Small intestine (tissue), 7 donors: ENCODE measurements at regions not wholly inside any gene's neighbourhood (a gene's known extent, or its start where the extent isn't known, plus 50 kb on each side); places are given as distances from the start of the nearest gene placed in this dataset.
"Not testable (repeated sequence)": the region's sequence is repeated elsewhere in the genome, so short reads cannot be mapped to it uniquely, and the experiment has no call there.

Source experiments
- DNase-seq, 2 donors: peaks; one replicate each; pipeline versions ENCODE4 v3.0.0 to v3.0.0-alpha.2; 2013
- FAIRE-seq: peaks from 2 replicates; lab custom pipeline; 2012; peaks lifted over from hg19 to GRCh38; lab: Jason Lieb, UNC
- H3K27ac ChIP-seq, 3 donors: one replicate each; pipeline ENCODE4 v1.5.1; 2013; ENCODE audit warnings: low read length in 2 of 3, mild to moderate bottlenecking in 2 of 3, control low read depth in 1 of 3, inconsistent platforms in 1 of 3, low read depth in 1 of 3, moderate library complexity in 1 of 3
- H3K27me3 ChIP-seq, 3 donors: one replicate each; pipeline ENCODE4 v1.6.1; 2013; ENCODE audit warnings: low read length in 3 of 3, inconsistent platforms in 1 of 3; ENCODE audit not compliant: control insufficient read depth in 3 of 3, insufficient read depth in 3 of 3
- H3K36me3 ChIP-seq, 3 donors: one replicate each; pipeline ENCODE4 v1.6.1; 2013; ENCODE audit warnings: low read length in 3 of 3, inconsistent platforms in 1 of 3, low read depth in 1 of 3, mild to moderate bottlenecking in 1 of 3, moderate library complexity in 1 of 3; ENCODE audit not compliant: control insufficient read depth in 3 of 3, insufficient read depth in 2 of 3
- H3K4me1 ChIP-seq, 3 donors: one replicate each; pipeline ENCODE4 v1.6.1; 2013; ENCODE audit warnings: low read length in 2 of 3, inconsistent platforms in 1 of 3, low read depth in 1 of 3, mild to moderate bottlenecking in 1 of 3, moderate library complexity in 1 of 3; ENCODE audit not compliant: control insufficient read depth in 3 of 3, insufficient read depth in 2 of 3
- H3K4me3 ChIP-seq, 3 donors: one replicate each; pipeline ENCODE4 v1.5.1; 2013; ENCODE audit warnings: low read length in 3 of 3, control low read depth in 1 of 3, inconsistent platforms in 1 of 3, low read depth in 1 of 3, mild to moderate bottlenecking in 1 of 3, moderate library complexity in 1 of 3
- H3K9me3 ChIP-seq, 2 donors: one replicate each; pipeline ENCODE4 v1.6.1; 2013; ENCODE audit warnings: low read depth in 1 of 2, low read length in 1 of 2; ENCODE audit not compliant: control insufficient read depth in 2 of 2, insufficient read depth in 1 of 2
- WGBS, 3 donors: extraction: QIAGEN DNeasy Blood & Tissue Kit; methylation state at CpG; one replicate each; pipeline ENCODE4 v1.1.7; 2013; 5-methylcytosine and 5-hydroxymethylcytosine counted together
- donor health status: healthy with polysubstance abuse.
- donor health status: control.
- donor health status: control.
- donor health status: Bipolar disorder and iron deficiency.
- donor health status: healthy.

DNA sequence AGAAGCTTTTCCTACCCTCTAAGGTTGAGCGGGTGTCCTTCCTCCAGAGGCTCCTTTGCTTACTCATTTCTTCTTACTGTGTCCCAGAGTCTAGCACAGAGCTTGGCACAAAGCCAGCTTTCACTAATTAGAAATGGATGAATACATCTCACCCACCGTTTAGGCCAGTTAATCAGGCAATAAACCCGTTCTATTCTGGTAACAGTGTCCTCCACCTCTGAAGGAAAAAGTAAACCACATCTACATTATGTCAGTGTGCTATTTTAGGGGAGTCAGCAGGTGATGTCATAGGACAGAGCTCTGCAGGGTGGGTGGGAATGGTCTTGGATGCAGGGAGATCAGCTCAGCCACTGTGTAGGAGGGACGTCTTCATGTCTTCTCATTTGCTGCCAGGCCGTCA, 109.2 kb downstream of the OSTF1 start:
- no peak overlapping the region for H3K27ac ChIP-seq
- H3K9me3 ChIP-seq, result no peaks in the 10 kb centered on the region
- H3K4me1 ChIP-seq, result no peaks in the 10 kb centered on the region
- DNase-seq (peak in 1 of 2 donors; percentile 11), FAIRE-seq (no peak)
- H3K27me3 ChIP-seq, result peaks cover 0 to 4% (median 0%) of the 10 kb centered on the region in 3 donors
- H3K36me3 ChIP-seq, result no peaks in the 10 kb centered on the region
- 37 to 41% (median 40%) methylated on average over 5 of the region's 5 CpGs for WGBS, 3 donors
- no peak overlapping the region for H3K4me3 ChIP-seq

GRCh38 chr9:75198436-75198835, 110.1 kb downstream of the OSTF1 start:
- no peak overlapping the region for H3K4me3 ChIP-seq
- 89 to 92% (median 90%) methylated on average over 7 of the region's 7 CpGs for WGBS, 3 donors
- no peaks in the 10 kb centered on the region for H3K36me3 ChIP-seq
- H3K27me3 ChIP-seq, result peaks cover 0 to 4% (median 0%) of the 10 kb centered on the region in 3 donors
- no peak overlapping the region for H3K27ac ChIP-seq
- H3K9me3 ChIP-seq, result no peaks in the 10 kb centered on the region
- no peaks in the 10 kb centered on the region for H3K4me1 ChIP-seq
- no peak for DNase-seq
- FAIRE-seq, result no peak

- H3K36me3 ChIP-seq, result no peaks in the 10 kb centered on the region
- no peaks in the 10 kb centered on the region for H3K4me1 ChIP-seq
- no peak overlapping the region for H3K27ac ChIP-seq
- FAIRE-seq (peak; percentile 81), DNase-seq (peak; percentile 60 to 63)
- no peaks in the 10 kb centered on the region for H3K9me3 ChIP-seq
- no peak overlapping the region for H3K4me3 ChIP-seq
- no peaks in the 10 kb centered on the region for H3K27me3 ChIP-seq
- WGBS, 3 donors, result 65 to 85% (median 78%) methylated on average over 1 of the region's 1 CpG
Observed at GRCh38 chr9:75200892-75201470, 112.7 kb downstream of the OSTF1 start.

DNA sequence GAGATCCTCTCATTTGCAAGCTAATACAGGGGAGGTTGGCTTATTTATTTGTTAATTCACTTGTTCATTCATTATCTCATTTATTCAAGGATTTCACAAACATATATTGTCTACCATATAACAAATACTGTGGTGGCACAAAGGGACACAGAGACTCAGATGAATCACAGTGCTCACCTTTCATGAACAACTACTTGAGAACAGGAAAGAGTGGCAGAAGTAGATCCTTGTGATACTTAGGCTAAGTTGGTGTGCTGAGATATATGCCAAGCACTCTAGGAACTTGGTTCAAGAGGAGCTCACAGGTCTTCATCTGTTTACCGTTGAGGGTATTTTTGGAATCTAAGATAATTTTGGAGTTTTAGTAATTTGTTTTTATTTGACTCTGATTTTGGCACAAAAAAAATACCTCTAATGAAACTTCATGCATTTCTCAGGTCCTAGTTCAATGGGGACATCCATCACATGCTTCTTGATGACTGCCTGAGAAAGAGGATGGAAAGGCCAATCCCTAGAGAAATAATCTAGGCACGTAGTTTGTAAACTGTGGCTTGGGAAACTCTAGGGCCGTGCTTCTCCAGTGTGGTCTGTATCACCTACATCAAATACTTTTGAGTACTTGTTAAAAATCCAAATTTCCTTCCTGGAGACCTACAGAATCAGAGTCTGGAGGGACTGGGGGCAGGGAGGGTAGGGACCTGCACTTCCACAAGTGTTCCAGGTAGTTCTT, 113.3 kb downstream of the OSTF1 start:
- no peak overlapping the region for H3K27ac ChIP-seq
- no peaks in the 10 kb centered on the region for H3K4me1 ChIP-seq
- H3K36me3 ChIP-seq, result no peaks in the 10 kb centered on the region
- no peak for DNase-seq
- WGBS, 3 donors, result 77 to 92% (median 83%) methylated on average over 3 of the region's 3 CpGs
- H3K27me3 ChIP-seq, result no peaks in the 10 kb centered on the region
- H3K4me3 ChIP-seq, result no peak overlapping the region
- H3K9me3 ChIP-seq, result no peaks in the 10 kb centered on the region
- FAIRE-seq, result no peak

GRCh38 chr9:75207997-75208396, 119.7 kb downstream of the OSTF1 start:
- H3K4me3 ChIP-seq, H3K27ac ChIP-seq, H3K9me3 ChIP-seq, H3K27me3 ChIP-seq, DNase-seq, H3K4me1 ChIP-seq, H3K36me3 ChIP-seq, FAIRE-seq: not testable (repeated sequence)
- WGBS, 3 donors, result 83 to 97% (median 94%) methylated on average over 6 to 8 of the region's 12 CpGs

GRCh38 chr9:75210215-75210614, 121.9 kb downstream of the OSTF1 start:
- WGBS, 3 donors, result 40 to 52% (median 45%) methylated on average over 3 of the region's 3 CpGs
- Histone ChIP-seq H3K4me3 (no peak overlapping the region), H3K27ac (no peak overlapping the region), H3K9me3 (peaks cover 0 to 3% of the 10 kb centered on the region in 2 donors), H3K4me1 (no peaks in the 10 kb centered on the region), H3K36me3 (no peaks in the 10 kb centered on the region), H3K27me3 (no peaks in the 10 kb centered on the region)
- no peak for FAIRE-seq
- DNase-seq, result peak in 1 of 2 donors; percentile 37

GRCh38 chr9:75213765-75214164, 125.5 kb downstream of the OSTF1 start:
- Histone ChIP-seq H3K4me1 (no peaks in the 10 kb centered on the region), H3K36me3 (no peaks in the 10 kb centered on the region), H3K9me3 (peaks cover 0 to 3% of the 10 kb centered on the region in 2 donors), H3K27ac (no peak overlapping the region), H3K27me3 (no peaks in the 10 kb centered on the region), H3K4me3 (no peak overlapping the region)
- FAIRE-seq (no peak), DNase-seq (no peak)
- 81 to 93% (median 82%) methylated on average over 3 of the region's 3 CpGs for WGBS, 3 donors

- peaks cover 2 to 13% of the 10 kb centered on the region in 2 donors for H3K9me3 ChIP-seq
- FAIRE-seq (no peak), DNase-seq (peak in 1 of 2 donors; percentile 14)
- 70 to 81% (median 75%) methylated on average over 2 of the region's 2 CpGs for WGBS, 3 donors
- no peak overlapping the region for H3K27ac ChIP-seq
- peaks cover 0 to 10% (median 3%) of the 10 kb centered on the region in 3 donors for H3K4me1 ChIP-seq
- H3K27me3 ChIP-seq, result no peaks in the 10 kb centered on the region
- no peaks in the 10 kb centered on the region for H3K36me3 ChIP-seq
- no peak overlapping the region for H3K4me3 ChIP-seq
Observed at GRCh38 chr9:75226403-75227139, 138.3 kb downstream of the OSTF1 start.
